Endothelial cell of umbilical vein (primary cell): ENCODE measurements at regions not wholly inside any gene's neighbourhood (a gene's known extent, or its start where the extent isn't known, plus 50 kb on each side); places are given as distances from the start of the nearest gene placed in this dataset.

ENCODE experiments used
- EZH2 ChIP-seq: IDR thresholded peaks from 2 replicates; pipeline ENCODE4 v1.6.1; 2012; ENCODE audit warnings: borderline replicate concordance, low read depth, mild to moderate bottlenecking, moderate library complexity, low read length, inconsistent platforms; ENCODE audit not compliant: severe bottlenecking
- FOS ChIP-seq: IDR thresholded peaks from 2 replicates; pipeline ENCODE4 v1.6.1; 2011; ENCODE audit warnings: mild to moderate bottlenecking, low read length, moderate library complexity, borderline replicate concordance; ENCODE audit not compliant: insufficient read depth
- GATA2 ChIP-seq: IDR thresholded peaks from 2 replicates; pipeline ENCODE4 v1.7.0; 2011; ENCODE audit warnings: low read depth, mild to moderate bottlenecking, moderate library complexity, mixed read lengths, low read length; ENCODE audit not compliant: insufficient read length, insufficient read depth
- JUN ChIP-seq: IDR thresholded peaks from 2 replicates; pipeline ENCODE4 v1.6.1; 2011; ENCODE audit warnings: borderline replicate concordance, low read depth; ENCODE audit not compliant: insufficient read length, insufficient read depth
- MYC ChIP-seq: IDR thresholded peaks from one replicate; pipeline ENCODE4 v1.6.1; 2011; ENCODE audit warnings: mild to moderate bottlenecking, low read depth, low read length
- POLR2A ChIP-seq: IDR thresholded peaks from 2 replicates; pipeline ENCODE4 v1.6.1; 2012; ENCODE audit warnings: low read depth, mild to moderate bottlenecking, control low read depth, low read length
- POLR2AphosphoS5 ChIP-seq: IDR thresholded peaks from 2 replicates; pipeline ENCODE4 v1.6.1; 2012; ENCODE audit warnings: low read depth, mild to moderate bottlenecking, control low read depth, low read length, moderate library complexity; ENCODE audit not compliant: insufficient read depth
- TF ChIP-seq, protein P1 (sequence below), 2 donors: IDR thresholded peaks; 1 replicate in 1 of 2; 2 replicates in 1 of 2; pipeline ENCODE4 v1.5.1; 2011; ENCODE audit warnings: low read length in 2 of 2, mild to moderate bottlenecking in 2 of 2, moderate library complexity in 2 of 2, control low read depth in 1 of 2, inconsistent platforms in 1 of 2, low read depth in 1 of 2; ENCODE audit not compliant: insufficient read depth in 1 of 2; ENCODE audit errors: extremely low read depth in 1 of 2
- TF ChIP-seq, protein P2 (sequence below): IDR thresholded peaks from 2 replicates; pipeline ENCODE4 v1.6.1; 2011; ENCODE audit not compliant: insufficient read depth, insufficient read length

DNA sequence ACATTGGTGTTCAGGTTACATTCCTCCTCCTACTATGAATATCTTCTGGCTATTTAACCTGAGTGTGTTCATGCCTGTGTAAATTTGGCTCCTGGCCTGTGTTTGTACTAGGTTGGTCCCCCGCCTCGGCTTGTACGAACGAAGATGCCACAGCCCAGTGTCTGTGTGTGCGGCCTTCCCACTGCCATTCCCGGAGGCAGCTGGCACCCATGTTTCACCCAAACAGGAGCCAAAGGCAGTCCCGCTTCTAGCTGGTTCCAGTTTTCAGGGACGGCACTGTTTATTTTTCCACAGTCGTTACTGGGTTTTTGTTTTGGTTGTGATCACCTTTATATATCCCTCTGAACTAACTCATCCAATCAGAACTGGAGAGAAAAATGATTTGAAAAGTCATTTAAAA is 102.5 kb upstream of the ZNF536 start:
- TF ChIP-seq, protein P1, sequence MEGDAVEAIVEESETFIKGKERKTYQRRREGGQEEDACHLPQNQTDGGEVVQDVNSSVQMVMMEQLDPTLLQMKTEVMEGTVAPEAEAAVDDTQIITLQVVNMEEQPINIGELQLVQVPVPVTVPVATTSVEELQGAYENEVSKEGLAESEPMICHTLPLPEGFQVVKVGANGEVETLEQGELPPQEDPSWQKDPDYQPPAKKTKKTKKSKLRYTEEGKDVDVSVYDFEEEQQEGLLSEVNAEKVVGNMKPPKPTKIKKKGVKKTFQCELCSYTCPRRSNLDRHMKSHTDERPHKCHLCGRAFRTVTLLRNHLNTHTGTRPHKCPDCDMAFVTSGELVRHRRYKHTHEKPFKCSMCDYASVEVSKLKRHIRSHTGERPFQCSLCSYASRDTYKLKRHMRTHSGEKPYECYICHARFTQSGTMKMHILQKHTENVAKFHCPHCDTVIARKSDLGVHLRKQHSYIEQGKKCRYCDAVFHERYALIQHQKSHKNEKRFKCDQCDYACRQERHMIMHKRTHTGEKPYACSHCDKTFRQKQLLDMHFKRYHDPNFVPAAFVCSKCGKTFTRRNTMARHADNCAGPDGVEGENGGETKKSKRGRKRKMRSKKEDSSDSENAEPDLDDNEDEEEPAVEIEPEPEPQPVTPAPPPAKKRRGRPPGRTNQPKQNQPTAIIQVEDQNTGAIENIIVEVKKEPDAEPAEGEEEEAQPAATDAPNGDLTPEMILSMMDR (IDR thresholded peaks at IDR 0.05; ENCODE audit: extremely low read depth in 1 of 2, insufficient read depth in 1 of 2, low read depth in 1 of 2, low read length in 2 of 2): no peak
- TF ChIP-seq POLR2AphosphoS5 (no peak), POLR2A (no peak), JUN (no peak), EZH2 (no peak), GATA2 (no peak), MYC (no peak), FOS (no peak)
- TF ChIP-seq, protein P2, sequence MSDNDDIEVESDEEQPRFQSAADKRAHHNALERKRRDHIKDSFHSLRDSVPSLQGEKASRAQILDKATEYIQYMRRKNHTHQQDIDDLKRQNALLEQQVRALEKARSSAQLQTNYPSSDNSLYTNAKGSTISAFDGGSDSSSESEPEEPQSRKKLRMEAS: no peak
